Left lung (tissue), 4 donors: ENCODE measurements at regions not wholly inside any gene's neighbourhood (a gene's known extent, or its start where the extent isn't known, plus 50 kb on each side); places are given as distances from the start of the nearest gene placed in this dataset.

Source experiments
- ATAC-seq: fragments of 200-7000 bp; cut with Tn5 transposase; one replicate; pipeline ENCODE4 v1.9.1; 2020; ENCODE audit warnings: moderate library complexity
- DNase-seq, 4 donors: peaks; one replicate each; pipeline ENCODE4 v3.0.0-alpha.2; 2013 to 2020
- H3K27ac ChIP-seq, 2 donors: fragments of 200-600 bp; sonication (generic) in 1 of 2; one replicate each; pipeline versions ENCODE4 v1.5.0 to v1.8.0; 2020 to 2021
- H3K27me3 ChIP-seq, 2 donors: fragments of 200-600 bp; sonication (generic) in 1 of 2; one replicate each; pipeline versions ENCODE4 v1.5.0 to v1.8.0; 2020 to 2021
- H3K36me3 ChIP-seq, 2 donors: fragments of 200-600 bp; sonication (generic) in 1 of 2; one replicate each; pipeline versions ENCODE4 v1.5.0 to v1.8.0; 2020 to 2021
- H3K4me1 ChIP-seq, 2 donors: fragments of 200-600 bp; one replicate each; pipeline ENCODE4 v1.8.0; 2021
- H3K4me3 ChIP-seq, 2 donors: fragments of 200-600 bp; sonication (generic) in 1 of 2; one replicate each; pipeline versions ENCODE4 v1.5.0 to v1.8.0; 2020 to 2021; ENCODE audit warnings: mild to moderate bottlenecking in 1 of 2
- H3K9me3 ChIP-seq, 2 donors: fragments of 200-600 bp; sonication (generic) in 1 of 2; one replicate each; pipeline versions ENCODE4 v1.5.0 to v1.8.0; 2020 to 2021
- CTCF ChIP-seq, 2 donors: fragments of 200-600 bp; sonication (generic) in 1 of 2; IDR thresholded peaks; one replicate each; pipeline versions ENCODE4 v1.5.0 to v1.8.0; 2021; ENCODE audit warnings: antibody characterized with exemption in 2 of 2
- intact Hi-C, 2 donors: fragments of 100-400 bp; cut with DNase I; formaldehyde crosslinking; loops; one replicate each; pipeline versions ENCODE4 v1.11.2 to v1.14.2; 2022
- donor health status: DM: no; HTN: yes; CAD: no.
- donor health status: DM: no; HTN: no; CAD: no.

GRCh38 chr9:129368444-129368978, 190.4 kb upstream of the IER5L start:
- H3K27me3 ChIP-seq: no peaks in the 10 kb centered on the region
- H3K4me1 ChIP-seq: no peaks in the 10 kb centered on the region
- no peaks in the 10 kb centered on the region for H3K36me3 ChIP-seq
- peaks cover 0 to 16% of the 10 kb centered on the region in 2 donors for H3K9me3 ChIP-seq
- intact Hi-C loops: no loop called here
- H3K4me3 ChIP-seq: no peak overlapping the region
- no peak for ATAC-seq
- no peak for TF ChIP-seq CTCF (IDR thresholded peaks at IDR 0.05)
- peak in 1 of 4 donors; percentile 23 for DNase-seq
- no peak overlapping the region for H3K27ac ChIP-seq

DNA sequence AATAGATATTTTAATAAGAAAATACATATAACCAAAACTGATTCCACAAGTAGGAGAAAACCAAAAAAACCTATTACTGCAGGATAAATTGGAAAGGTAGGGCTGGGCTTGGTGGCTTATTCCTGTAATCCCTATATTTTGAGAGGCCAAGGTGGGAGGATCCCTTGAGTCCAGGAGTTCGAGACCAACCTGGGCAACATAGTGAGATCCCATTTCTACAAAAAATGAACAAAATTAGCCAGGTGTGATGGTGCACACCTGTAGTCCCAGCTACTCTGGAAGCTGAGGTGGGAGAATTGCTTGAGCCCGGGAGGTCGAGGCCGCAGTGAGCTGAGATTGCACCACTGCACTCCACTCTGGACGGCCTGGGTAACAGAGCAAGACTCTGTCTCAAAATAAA, 189.2 kb upstream of the IER5L start:
- Histone ChIP-seq H3K9me3 (peaks cover 0 to 16% of the 10 kb centered on the region in 2 donors), H3K4me1 (no peaks in the 10 kb centered on the region), H3K27me3 (no peaks in the 10 kb centered on the region), H3K36me3 (no peaks in the 10 kb centered on the region), H3K27ac (no peak overlapping the region), H3K4me3 (no peak overlapping the region)
- ATAC-seq: no peak
- intact Hi-C loops: no loop called here
- TF ChIP-seq CTCF (IDR thresholded peaks at IDR 0.05): no peak
- DNase-seq: peak in 1 of 4 donors; percentile 13

DNA sequence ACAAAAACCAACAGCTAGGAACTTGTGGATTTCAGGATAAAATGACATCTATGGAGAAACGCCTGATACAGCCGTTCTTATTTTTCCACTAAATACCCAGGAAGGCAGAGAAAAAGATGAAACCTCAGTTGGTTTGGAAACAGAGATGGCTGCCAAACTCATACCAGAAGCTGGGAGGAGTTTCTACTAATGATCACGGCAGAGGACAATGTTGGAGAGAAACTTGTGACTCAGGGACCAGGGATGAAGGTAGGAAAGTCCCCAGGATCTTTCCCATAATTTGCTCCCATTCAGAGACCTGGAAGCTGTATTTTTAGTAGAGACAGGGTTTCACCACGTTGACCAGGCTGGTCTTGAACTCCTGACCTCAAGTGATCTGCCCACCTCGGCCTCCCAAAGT, 187.1 kb upstream of the IER5L start:
- intact Hi-C loops: no loop called here
- DNase-seq: no peak
- no peak for ATAC-seq
- no peaks in the 10 kb centered on the region for H3K27me3 ChIP-seq
- TF ChIP-seq CTCF (IDR thresholded peaks at IDR 0.05): no peak
- no peaks in the 10 kb centered on the region for H3K36me3 ChIP-seq
- H3K9me3 ChIP-seq: peaks cover 0 to 10% of the 10 kb centered on the region in 2 donors
- no peaks in the 10 kb centered on the region for H3K4me1 ChIP-seq
- no peak overlapping the region for H3K27ac ChIP-seq
- no peak overlapping the region for H3K4me3 ChIP-seq

DNA sequence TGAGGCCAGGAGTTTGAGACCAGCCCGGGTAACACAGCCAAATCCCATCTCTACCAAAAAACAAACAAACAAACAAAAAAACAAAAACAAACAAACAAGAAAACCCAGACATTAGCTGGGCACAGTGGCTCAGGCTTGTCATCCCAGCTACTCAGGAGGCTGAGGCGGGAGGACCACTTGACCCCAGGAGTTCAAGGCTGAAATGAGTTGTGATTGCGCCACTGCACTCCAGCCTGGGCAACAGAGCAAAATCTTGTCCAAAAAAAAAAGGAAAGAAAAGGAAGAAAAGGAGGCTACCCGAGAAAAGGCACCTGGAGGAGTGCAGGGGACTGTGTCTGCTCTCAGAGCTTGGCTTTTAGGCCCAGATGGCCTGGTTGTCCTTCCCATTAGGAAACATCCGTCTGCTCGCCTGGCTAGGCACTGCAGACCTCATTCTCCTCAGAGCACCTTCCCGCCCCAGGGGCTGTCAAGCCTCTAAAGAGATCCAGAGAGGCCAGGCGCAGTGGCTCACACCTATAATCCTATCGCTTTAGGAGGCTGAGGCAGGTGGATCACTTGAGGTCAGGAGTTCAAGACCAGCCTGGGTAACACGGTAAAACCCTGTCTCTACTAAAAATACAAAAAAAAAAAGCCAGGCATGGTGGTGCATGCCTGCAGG, 185.3 kb upstream of the IER5L start:
- no peak overlapping the region for H3K27ac ChIP-seq
- DNase-seq: peak in 1 of 4 donors; percentile 21
- intact Hi-C loops: no loop called here
- ATAC-seq: no peak
- no peak for TF ChIP-seq CTCF (IDR thresholded peaks at IDR 0.05)
- no peak overlapping the region for H3K4me3 ChIP-seq
- no peaks in the 10 kb centered on the region for H3K36me3 ChIP-seq
- no peaks in the 10 kb centered on the region for H3K4me1 ChIP-seq
- no peaks in the 10 kb centered on the region for H3K9me3 ChIP-seq
- no peaks in the 10 kb centered on the region for H3K27me3 ChIP-seq

- Histone ChIP-seq H3K4me1 (no peaks in the 10 kb centered on the region), H3K9me3 (no peaks in the 10 kb centered on the region), H3K4me3 (no peak overlapping the region), H3K27ac (no peak overlapping the region), H3K27me3 (no peaks in the 10 kb centered on the region), H3K36me3 (no peaks in the 10 kb centered on the region)
- ATAC-seq: no peak
- no peak for TF ChIP-seq CTCF (IDR thresholded peaks at IDR 0.05)
- DNase-seq: peak in 1 of 4 donors; percentile 41
- intact Hi-C loops: no loop called here
These were observed 184.4 kb upstream of the IER5L start for GRCh38 chr9:129362287-129363000.
